ENCODE measurements at regions not wholly inside any gene's neighbourhood (a gene's known extent, or its start where the extent isn't known, plus 50 kb on each side); places are given as distances from the start of the nearest gene placed in this dataset.

DNA sequence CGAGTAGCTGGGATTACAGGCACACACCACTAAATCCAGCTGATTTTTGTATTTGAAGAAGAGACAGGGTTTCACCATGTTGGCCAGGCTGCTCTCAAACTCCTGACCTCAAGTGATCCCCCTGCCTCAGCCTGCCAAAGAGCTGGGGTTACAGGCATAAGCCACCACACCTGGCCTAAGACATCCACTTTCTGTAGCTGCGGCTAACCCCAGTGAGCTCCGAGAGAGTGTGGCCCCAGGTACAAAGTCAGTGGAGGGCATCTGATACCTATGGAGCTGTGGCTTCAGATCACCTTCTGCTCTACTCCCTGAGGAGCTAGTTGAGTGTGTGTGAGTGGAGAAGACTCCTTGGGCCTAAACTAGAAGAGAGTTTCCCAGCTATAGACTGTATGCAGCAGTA is 189.3 kb upstream of the TSC22D2 start:
- no peaks in the 10 kb centered on the region for H4K20me1 ChIP-seq (ENCODE audit: control insufficient read depth, insufficient read depth)
- no peaks in the 10 kb centered on the region for H3K4me1 ChIP-seq (ENCODE audit: control insufficient read depth, insufficient read depth, low read length)
- no peak for TF ChIP-seq SUPT20H (IDR thresholded peaks at IDR 0.05; ENCODE audit: borderline replicate concordance, control insufficient read depth, low read depth, low read length)
- TF ChIP-seq SMAD1 (IDR thresholded peaks at IDR 0.05; ENCODE audit: low read depth, partially characterized antibody) = no peak
- no peak for TF ChIP-seq CHD4 (IDR thresholded peaks at IDR 0.05)
- TF ChIP-seq, protein P1, sequence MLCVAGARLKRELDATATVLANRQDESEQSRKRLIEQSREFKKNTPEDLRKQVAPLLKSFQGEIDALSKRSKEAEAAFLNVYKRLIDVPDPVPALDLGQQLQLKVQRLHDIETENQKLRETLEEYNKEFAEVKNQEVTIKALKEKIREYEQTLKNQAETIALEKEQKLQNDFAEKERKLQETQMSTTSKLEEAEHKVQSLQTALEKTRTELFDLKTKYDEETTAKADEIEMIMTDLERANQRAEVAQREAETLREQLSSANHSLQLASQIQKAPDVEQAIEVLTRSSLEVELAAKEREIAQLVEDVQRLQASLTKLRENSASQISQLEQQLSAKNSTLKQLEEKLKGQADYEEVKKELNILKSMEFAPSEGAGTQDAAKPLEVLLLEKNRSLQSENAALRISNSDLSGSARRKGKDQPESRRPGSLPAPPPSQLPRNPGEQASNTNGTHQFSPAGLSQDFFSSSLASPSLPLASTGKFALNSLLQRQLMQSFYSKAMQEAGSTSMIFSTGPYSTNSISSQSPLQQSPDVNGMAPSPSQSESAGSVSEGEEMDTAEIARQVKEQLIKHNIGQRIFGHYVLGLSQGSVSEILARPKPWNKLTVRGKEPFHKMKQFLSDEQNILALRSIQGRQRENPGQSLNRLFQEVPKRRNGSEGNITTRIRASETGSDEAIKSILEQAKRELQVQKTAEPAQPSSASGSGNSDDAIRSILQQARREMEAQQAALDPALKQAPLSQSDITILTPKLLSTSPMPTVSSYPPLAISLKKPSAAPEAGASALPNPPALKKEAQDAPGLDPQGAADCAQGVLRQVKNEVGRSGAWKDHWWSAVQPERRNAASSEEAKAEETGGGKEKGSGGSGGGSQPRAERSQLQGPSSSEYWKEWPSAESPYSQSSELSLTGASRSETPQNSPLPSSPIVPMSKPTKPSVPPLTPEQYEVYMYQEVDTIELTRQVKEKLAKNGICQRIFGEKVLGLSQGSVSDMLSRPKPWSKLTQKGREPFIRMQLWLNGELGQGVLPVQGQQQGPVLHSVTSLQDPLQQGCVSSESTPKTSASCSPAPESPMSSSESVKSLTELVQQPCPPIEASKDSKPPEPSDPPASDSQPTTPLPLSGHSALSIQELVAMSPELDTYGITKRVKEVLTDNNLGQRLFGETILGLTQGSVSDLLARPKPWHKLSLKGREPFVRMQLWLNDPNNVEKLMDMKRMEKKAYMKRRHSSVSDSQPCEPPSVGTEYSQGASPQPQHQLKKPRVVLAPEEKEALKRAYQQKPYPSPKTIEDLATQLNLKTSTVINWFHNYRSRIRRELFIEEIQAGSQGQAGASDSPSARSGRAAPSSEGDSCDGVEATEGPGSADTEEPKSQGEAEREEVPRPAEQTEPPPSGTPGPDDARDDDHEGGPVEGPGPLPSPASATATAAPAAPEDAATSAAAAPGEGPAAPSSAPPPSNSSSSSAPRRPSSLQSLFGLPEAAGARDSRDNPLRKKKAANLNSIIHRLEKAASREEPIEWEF (IDR thresholded peaks at IDR 0.05; ENCODE audit: insufficient replicate concordance, low read depth, low read length) = no peak
- no peaks in the 10 kb centered on the region for H3K36me3 ChIP-seq (ENCODE audit: control insufficient read depth in 2 of 2, insufficient read depth in 2 of 2, low read length in 1 of 2)
- no peak overlapping the region for H3K4me3 ChIP-seq
- no peak overlapping the region for H2AFZ ChIP-seq (ENCODE audit: control insufficient read depth, low read depth, low read length)
- no peak overlapping the region for H3K4me2 ChIP-seq (ENCODE audit: control insufficient read depth, insufficient read depth)
- ChIA-PET SMC1A (ENCODE audit: uncharacterized antibody, unreplicated experiment) (interaction anchor here (1.0 to 2.6 kb wide), 5 partner anchors 17 to 452 kb away, joined by 3 to 19 read pairs (median 13); no protein-coding TSS in a partner anchor), RAD21 (ENCODE audit: unreplicated experiment) (interaction anchor here (1.0 to 1.6 kb wide), 4 partner anchors 10 to 453 kb away, joined by 3 to 6 read pairs (median 3); no protein-coding TSS in a partner anchor), POLR2A (no interaction called here), CTCF (interaction anchor here (1.0 to 5.4 kb wide), 8 partner anchors 11 to 283 kb away, joined by 3 to 66 read pairs (median 6); no protein-coding TSS in a partner anchor)
- H3K79me2 ChIP-seq (ENCODE audit: control insufficient read depth, insufficient read depth, low read length) = no peaks in the 10 kb centered on the region
- H3K27me3 ChIP-seq (replicated peaks in 1 of 2; ENCODE audit: control insufficient read depth in 2 of 2, insufficient read depth in 2 of 2, low read length in 1 of 2) = no peaks in the 10 kb centered on the region; a peak in 1 of 4 replicates
- FAIRE-seq (no peak), ATAC-seq (no peak), DNase-seq (ENCODE audit: low read depth, low spot score) (no peak)
- in situ Hi-C loops (cut with MboI) = loop anchor here (5.0 kb wide), 1 partner anchor 252 kb away; no protein-coding TSS in a partner anchor
- BruUV-seq (replicated peaks) = no TSS peak
- H3K27ac ChIP-seq (ENCODE audit: control insufficient read depth, insufficient read depth) = no peak overlapping the region
- no peaks in the 10 kb centered on the region; the same call in 2 of the 3 replicates for H3K9me3 ChIP-seq (replicated peaks; ENCODE audit: control insufficient read depth, insufficient read depth, low read length)
- intact Hi-C loops (cut with micrococcal nuclease; ENCODE audit: unreplicated experiment) = no loop called here
- WGBS (ENCODE audit: insufficient coverage, insufficient replicate concordance, low lambda C conversion rate, missing lambda C conversion rate) = 37% methylated on average over 3 of the region's 3 CpGs
- no peak overlapping the region for H3K9ac ChIP-seq (ENCODE audit: control insufficient read depth, insufficient read depth, low read length)
